H1 (cell line): ENCODE measurements at regions not wholly inside any gene's neighbourhood (a gene's known extent, or its start where the extent isn't known, plus 50 kb on each side); places are given as distances from the start of the nearest gene placed in this dataset.

Source experiments
- ATF3 ChIP-seq: IDR thresholded peaks from 2 replicates; pipeline ENCODE4 v1.6.1; 2011; ENCODE audit warnings: low read depth, mild to moderate bottlenecking, low read length; ENCODE audit not compliant: insufficient read depth
- CHD2 ChIP-seq: IDR thresholded peaks from 2 replicates; pipeline ENCODE4 v1.6.1; 2012; ENCODE audit warnings: low read length, improper control_type of control experiment
- CTCF ChIP-seq, 3 experiments: IDR thresholded peaks; 1 replicate in 2 of 3; 2 replicates in 1 of 3; pipeline versions ENCODE4 v1.5.1 to v1.6.1; 2011; ENCODE audit warnings: low read length in 3 of 3, mild to moderate bottlenecking in 3 of 3, inconsistent platforms in 2 of 3, low read depth in 1 of 3, moderate library complexity in 1 of 3; ENCODE audit not compliant: insufficient read depth in 1 of 3; ENCODE audit errors: control extremely low read depth in 1 of 3
- EP300 ChIP-seq, 2 experiments: IDR thresholded peaks; 1 replicate in 1 of 2; 2 replicates in 1 of 2; pipeline ENCODE4 v1.6.1; 2011 to 2012; ENCODE audit warnings: low read depth in 2 of 2, low read length in 2 of 2, mild to moderate bottlenecking in 2 of 2, borderline replicate concordance in 1 of 2, inconsistent platforms in 1 of 2, moderate library complexity in 1 of 2
- EZH2 ChIP-seq: fragments of 200-600 bp; sonication (generic); IDR thresholded peaks from 2 replicates; pipeline ENCODE4 v1.7.1; 2012; ENCODE audit warnings: low read depth, mild to moderate bottlenecking, moderate library complexity, low read length, inconsistent platforms; ENCODE audit not compliant: severe bottlenecking
- FOSL1 ChIP-seq: IDR thresholded peaks from 2 replicates; pipeline ENCODE4 v1.6.1; 2011; ENCODE audit warnings: mild to moderate bottlenecking, low read depth, low read length, moderate library complexity; ENCODE audit not compliant: insufficient read depth
- GTF2F1 ChIP-seq: IDR thresholded peaks from 2 replicates; pipeline ENCODE4 v1.6.1; 2012; ENCODE audit warnings: low read depth, low read length, improper control_type of control experiment, borderline replicate concordance
- POLR2A ChIP-seq, 2 experiments: IDR thresholded peaks; 1 replicate in 1 of 2; 2 replicates in 1 of 2; pipeline ENCODE4 v1.6.1; 2011; ENCODE audit warnings: low read depth in 2 of 2, low read length in 2 of 2, mild to moderate bottlenecking in 2 of 2; ENCODE audit errors: control extremely low read depth in 1 of 2
- POLR2AphosphoS5 ChIP-seq: IDR thresholded peaks from 2 replicates; pipeline ENCODE4 v1.6.1; 2011; ENCODE audit warnings: low read depth, low read length
- SIN3A ChIP-seq, 2 experiments: IDR thresholded peaks in 1 of 2; conservative IDR thresholded peaks in 1 of 2; 2 replicates each; pipeline ENCODE4 v1.6.1; 2011 to 2012; ENCODE audit warnings: low read length in 2 of 2, improper control_type of control experiment in 1 of 2, low read depth in 1 of 2, mild to moderate bottlenecking in 1 of 2
- SP1 ChIP-seq: IDR thresholded peaks from 2 replicates; pipeline ENCODE4 v1.6.1; 2011; ENCODE audit warnings: low read depth, low read length
- TAF1 ChIP-seq: IDR thresholded peaks from 2 replicates; pipeline ENCODE4 v1.6.1; 2011; ENCODE audit warnings: mild to moderate bottlenecking, low read depth, low read length

DNA sequence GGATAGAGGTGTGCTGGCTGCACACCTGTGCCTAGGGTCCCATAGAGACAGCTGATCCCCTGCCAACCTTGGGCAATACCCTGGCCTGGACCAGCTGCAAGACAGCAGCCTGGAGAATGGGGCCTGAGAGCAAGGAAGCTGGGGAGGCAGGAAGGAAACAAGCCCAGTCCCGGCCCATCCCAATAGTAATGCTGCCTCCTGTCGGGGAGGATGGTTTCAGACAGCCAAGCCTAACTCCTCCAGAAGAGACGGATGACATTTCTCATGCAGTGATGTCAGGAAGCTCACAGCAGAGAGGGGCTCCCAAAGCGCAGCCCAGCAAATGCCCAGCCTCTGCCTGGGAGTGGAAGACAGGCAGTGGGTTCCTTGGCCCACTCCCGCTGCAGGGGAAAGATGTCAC, 408.8 kb downstream of the OCA2 start:
- no peak for TF ChIP-seq EZH2
- TF ChIP-seq SP1: no peak
- TF ChIP-seq EP300 (IDR thresholded peaks at IDR 0.05; ENCODE audit: borderline replicate concordance in 1 of 2, low read depth in 2 of 2, low read length in 2 of 2): no peak
- TF ChIP-seq CTCF (IDR thresholded peaks at IDR 0.05; ENCODE audit: control extremely low read depth in 1 of 3, insufficient read depth in 1 of 3, low read depth in 1 of 3, low read length in 3 of 3): peak; percentile 29 to 40 (median 35); a peak in 3 of 4 replicates
- no peak for TF ChIP-seq SIN3A (conservative IDR thresholded peaks at IDR 0.05 in 1 of 2, IDR thresholded peaks at IDR 0.05 in 1 of 2; ENCODE audit: low read depth in 1 of 2, low read length in 2 of 2)
- no peak for TF ChIP-seq POLR2AphosphoS5
- no peak for TF ChIP-seq TAF1
- TF ChIP-seq FOSL1: no peak
- no peak for TF ChIP-seq ATF3
- TF ChIP-seq GTF2F1: no peak
- no peak for TF ChIP-seq CHD2
- TF ChIP-seq POLR2A (IDR thresholded peaks at IDR 0.05; ENCODE audit: control extremely low read depth in 1 of 2, low read depth in 2 of 2, low read length in 2 of 2): no peak
